PC-9 (cell line): ENCODE measurements at regions not wholly inside any gene's neighbourhood (a gene's known extent, or its start where the extent isn't known, plus 50 kb on each side); places are given as distances from the start of the nearest gene placed in this dataset.

ENCODE experiments used
- BruUV-seq: library from RNA; stranded (reverse); fragments of 400-500 nt; replicated peaks from 2 replicates; lab custom pipeline; 2021; lab: Mats Ljungman, UMichigan
- CTCF ChIA-PET: fragments of 300-600 bp; sonication (Branson Sonifier 250); formaldehyde crosslinking; loops from one replicate; lab custom pipeline; 2022; ENCODE audit warnings: antibody characterized with exemption; lab: Charles Lee
- POLR2A ChIA-PET: fragments of 300-600 bp; sonication (Branson Sonifier 250); formaldehyde crosslinking; loops from one replicate; lab custom pipeline; 2022; ENCODE audit warnings: antibody characterized with exemption; ENCODE audit not compliant: unreplicated experiment; lab: Charles Lee
- DNase-seq, 2 experiments: peaks; one replicate each; pipeline versions ENCODE4 v3.0.0 to v3.0.0-alpha.2; 2015 to 2022; ENCODE audit warnings: mixed read lengths in 1 of 2
- H2AFZ ChIP-seq: fragments of 200-600 bp; sonication (generic); 2 replicates; pipeline ENCODE4 v1.8.1; 2017; ENCODE audit warnings: antibody characterized with exemption
- H3F3A ChIP-seq: fragments of 200-600 bp; sonication (generic); 2 replicates; pipeline ENCODE4 v1.8.1; 2017; ENCODE audit warnings: antibody characterized with exemption, mild to moderate bottlenecking, low read depth; ENCODE audit not compliant: insufficient read depth
- H3K27ac ChIP-seq: fragments of 200-600 bp; sonication (generic); 2 replicates; pipeline ENCODE4 v1.6.1; 2016; ENCODE audit warnings: mixed run types
- H3K27me3 ChIP-seq: fragments of 200-600 bp; sonication (generic); 2 replicates; pipeline ENCODE4 v1.6.1; 2016; ENCODE audit warnings: low read depth, mixed run types; ENCODE audit not compliant: insufficient read depth
- H3K36me3 ChIP-seq: fragments of 200-600 bp; sonication (generic); 2 replicates; pipeline ENCODE4 v1.6.1; 2016; ENCODE audit warnings: low read depth, mixed run types
- H3K4me1 ChIP-seq: fragments of 200-600 bp; sonication (generic); replicated peaks from 2 replicates; pipeline ENCODE4 v1.6.1; 2016; ENCODE audit warnings: mixed run types; ENCODE audit not compliant: insufficient read depth
- H3K4me2 ChIP-seq: fragments of 200-600 bp; sonication (generic); 2 replicates; pipeline ENCODE4 v1.6.1; 2017; ENCODE audit warnings: mixed run types
- H3K4me3 ChIP-seq: fragments of 200-600 bp; sonication (generic); 2 replicates; pipeline ENCODE4 v1.6.1; 2016; ENCODE audit warnings: mixed run types
- H3K79me2 ChIP-seq: fragments of 200-600 bp; sonication (generic); 2 replicates; pipeline ENCODE4 v1.6.1; 2017; ENCODE audit warnings: low read depth, mixed run types
- H3K9me2 ChIP-seq: fragments of 200-600 bp; sonication (generic); 2 replicates; pipeline ENCODE4 v1.8.1; 2017; ENCODE audit warnings: mild to moderate bottlenecking; ENCODE audit not compliant: insufficient read depth
- H3K9me3 ChIP-seq: fragments of 200-600 bp; sonication (generic); 2 replicates; pipeline ENCODE4 v1.8.1; 2016; ENCODE audit warnings: low read depth; ENCODE audit not compliant: insufficient read depth
- H4K20me1 ChIP-seq: fragments of 200-600 bp; sonication (generic); 2 replicates; pipeline ENCODE4 v1.8.1; 2017; ENCODE audit not compliant: insufficient read depth
- EZH2 ChIP-seq: fragments of 200-600 bp; sonication (generic); IDR thresholded peaks from 2 replicates; pipeline ENCODE4 v1.8.0; 2017; ENCODE audit warnings: antibody characterized with exemption, low read depth
- intact Hi-C: fragments of 100-400 bp; cut with micrococcal nuclease; formaldehyde crosslinking; loops from one replicate; pipeline ENCODE4 v1.10.0; 2022; ENCODE audit not compliant: unreplicated experiment
- TF ChIP-seq, protein P1 (sequence below): fragments of 200-600 bp; sonication (generic); conservative IDR thresholded peaks from 2 replicates; pipeline ENCODE4 v1.6.1; 2017; ENCODE audit warnings: mixed run types, antibody characterized with exemption, mild to moderate bottlenecking, moderate library complexity

DNA sequence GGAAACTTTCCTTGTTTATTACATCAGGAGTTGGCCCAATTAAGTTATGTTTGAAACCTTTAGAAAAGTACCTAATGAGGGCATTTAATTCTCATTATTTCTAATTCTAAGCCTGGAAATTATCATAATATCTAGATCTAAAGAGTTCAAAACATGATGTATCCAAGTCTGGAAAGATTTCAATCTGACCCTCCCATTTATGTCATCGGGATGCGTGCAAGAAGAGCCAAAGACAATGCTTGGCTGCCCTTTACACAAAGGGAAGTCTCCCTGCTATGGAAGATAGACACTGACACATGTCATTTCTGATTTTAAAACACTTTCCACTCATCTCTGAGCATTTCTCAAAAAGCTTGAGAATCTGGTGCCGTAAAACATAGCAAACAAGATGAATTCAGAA, 222.4 kb downstream of the ANTXR2 start:
- Histone ChIP-seq H4K20me1 (no peaks in the 10 kb centered on the region), H3K4me3 (no peak overlapping the region), H3K27ac (no peak overlapping the region), H3K27me3 (no peaks in the 10 kb centered on the region), H3F3A (no peaks in the 10 kb centered on the region), H3K79me2 (no peaks in the 10 kb centered on the region), H2AFZ (no peak overlapping the region), H3K4me1 (no peaks in the 10 kb centered on the region), H3K36me3 (no peaks in the 10 kb centered on the region), H3K9me2 (no peaks in the 10 kb centered on the region), H3K4me2 (no peak overlapping the region), H3K9me3 (no peaks in the 10 kb centered on the region)
- ChIA-PET POLR2A (no interaction called here), CTCF (no interaction called here)
- no peak for DNase-seq
- BruUV-seq, result no TSS peak
- intact Hi-C loops, result no loop called here
- TF ChIP-seq, protein P1, sequence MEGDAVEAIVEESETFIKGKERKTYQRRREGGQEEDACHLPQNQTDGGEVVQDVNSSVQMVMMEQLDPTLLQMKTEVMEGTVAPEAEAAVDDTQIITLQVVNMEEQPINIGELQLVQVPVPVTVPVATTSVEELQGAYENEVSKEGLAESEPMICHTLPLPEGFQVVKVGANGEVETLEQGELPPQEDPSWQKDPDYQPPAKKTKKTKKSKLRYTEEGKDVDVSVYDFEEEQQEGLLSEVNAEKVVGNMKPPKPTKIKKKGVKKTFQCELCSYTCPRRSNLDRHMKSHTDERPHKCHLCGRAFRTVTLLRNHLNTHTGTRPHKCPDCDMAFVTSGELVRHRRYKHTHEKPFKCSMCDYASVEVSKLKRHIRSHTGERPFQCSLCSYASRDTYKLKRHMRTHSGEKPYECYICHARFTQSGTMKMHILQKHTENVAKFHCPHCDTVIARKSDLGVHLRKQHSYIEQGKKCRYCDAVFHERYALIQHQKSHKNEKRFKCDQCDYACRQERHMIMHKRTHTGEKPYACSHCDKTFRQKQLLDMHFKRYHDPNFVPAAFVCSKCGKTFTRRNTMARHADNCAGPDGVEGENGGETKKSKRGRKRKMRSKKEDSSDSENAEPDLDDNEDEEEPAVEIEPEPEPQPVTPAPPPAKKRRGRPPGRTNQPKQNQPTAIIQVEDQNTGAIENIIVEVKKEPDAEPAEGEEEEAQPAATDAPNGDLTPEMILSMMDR, result no peak
- no peak for TF ChIP-seq EZH2

DNA sequence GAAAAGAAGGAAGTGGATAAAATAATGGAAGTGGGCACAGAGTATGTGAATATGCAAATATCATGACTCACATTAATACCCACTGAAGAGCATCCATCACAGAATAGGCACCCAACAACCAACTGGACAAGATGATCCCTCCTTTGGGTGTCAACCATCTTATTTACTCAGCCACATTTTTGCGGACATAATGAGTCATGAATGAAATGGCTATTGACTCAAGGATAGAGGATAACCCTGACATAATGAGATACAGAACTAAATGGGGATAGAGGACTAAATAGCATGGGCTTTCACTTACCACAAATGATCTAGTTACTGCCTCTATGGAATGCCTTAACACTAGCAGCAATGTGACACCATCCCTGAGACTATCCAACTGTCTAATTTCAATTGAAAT, 224.7 kb downstream of the ANTXR2 start:
- intact Hi-C loops, result no loop called here
- no peaks in the 10 kb centered on the region for H3K27me3 ChIP-seq
- no peak overlapping the region for H2AFZ ChIP-seq
- no peak overlapping the region for H3K27ac ChIP-seq
- no peaks in the 10 kb centered on the region for H3F3A ChIP-seq
- no peaks in the 10 kb centered on the region for H3K36me3 ChIP-seq
- TF ChIP-seq EZH2, result no peak
- H4K20me1 ChIP-seq, result no peaks in the 10 kb centered on the region
- no peaks in the 10 kb centered on the region for H3K4me1 ChIP-seq
- H3K4me3 ChIP-seq, result no peak overlapping the region
- H3K4me2 ChIP-seq, result no peak overlapping the region
- H3K9me2 ChIP-seq, result no peaks in the 10 kb centered on the region
- no peaks in the 10 kb centered on the region for H3K79me2 ChIP-seq
- no peaks in the 10 kb centered on the region for H3K9me3 ChIP-seq
- DNase-seq, result no peak
- POLR2A ChIA-PET, result no interaction called here
- BruUV-seq, result no TSS peak
- CTCF ChIA-PET, result no interaction called here

DNA sequence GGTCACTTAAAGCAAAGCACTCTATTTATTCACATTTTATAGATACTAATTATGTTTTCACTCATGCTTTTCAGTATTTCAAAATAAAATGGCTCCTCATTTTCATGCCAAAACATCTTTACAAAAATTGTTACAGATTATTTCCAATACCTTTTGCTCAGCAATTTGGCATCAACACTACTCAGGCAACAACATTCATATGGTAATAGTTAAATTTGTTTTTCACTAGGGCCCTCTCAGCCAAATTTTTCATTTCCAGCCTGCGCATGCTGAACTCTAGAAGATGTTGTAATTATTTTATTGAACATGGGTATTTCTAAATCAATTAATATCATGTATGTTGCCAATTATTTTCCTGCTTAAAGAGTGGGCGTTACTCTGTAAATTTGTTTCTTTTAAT, 225.6 kb downstream of the ANTXR2 start:
- Histone ChIP-seq H3K36me3 (no peaks in the 10 kb centered on the region), H3K27ac (no peak overlapping the region), H3K9me2 (no peaks in the 10 kb centered on the region), H3K4me3 (no peak overlapping the region), H3F3A (no peaks in the 10 kb centered on the region), H3K4me2 (no peak overlapping the region), H3K4me1 (no peaks in the 10 kb centered on the region), H3K9me3 (no peaks in the 10 kb centered on the region), H2AFZ (no peak overlapping the region), H3K27me3 (no peaks in the 10 kb centered on the region), H3K79me2 (no peaks in the 10 kb centered on the region), H4K20me1 (no peaks in the 10 kb centered on the region)
- POLR2A ChIA-PET, result no interaction called here
- no peak for DNase-seq
- TF ChIP-seq EZH2, result no peak
- TF ChIP-seq, protein P1, result no peak
- intact Hi-C loops, result no loop called here
- BruUV-seq, result no TSS peak
- CTCF ChIA-PET, result no interaction called here

DNA sequence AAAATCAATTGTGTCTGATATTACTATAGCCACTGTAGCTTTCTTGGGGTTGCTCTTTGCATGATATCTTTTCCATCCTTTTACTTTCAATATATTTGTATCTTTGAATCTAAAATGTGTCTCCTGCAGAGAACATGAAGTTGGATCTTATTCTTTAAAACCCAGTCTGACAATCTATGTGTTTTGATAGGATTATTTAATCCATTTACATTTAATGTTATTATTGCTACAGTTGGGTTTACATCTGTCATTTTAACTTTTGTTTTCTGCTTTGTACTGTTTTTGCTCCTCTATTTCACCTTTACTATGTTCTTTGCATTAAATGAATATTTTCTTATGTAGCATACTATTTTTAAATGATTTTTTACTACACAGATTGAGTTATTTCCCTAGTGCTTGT, 230.9 kb downstream of the ANTXR2 start:
- no peak for TF ChIP-seq EZH2
- TF ChIP-seq, protein P1, result no peak
- H2AFZ ChIP-seq, result no peak overlapping the region
- no peaks in the 10 kb centered on the region for H3F3A ChIP-seq
- H3K4me2 ChIP-seq, result no peak overlapping the region
- no peaks in the 10 kb centered on the region for H3K27me3 ChIP-seq
- H3K9me3 ChIP-seq, result no peaks in the 10 kb centered on the region
- no peak overlapping the region for H3K4me3 ChIP-seq
- ChIA-PET CTCF (no interaction called here), POLR2A (no interaction called here)
- H3K9me2 ChIP-seq, result no peaks in the 10 kb centered on the region
- no peaks in the 10 kb centered on the region for H3K79me2 ChIP-seq
- H3K27ac ChIP-seq, result no peak overlapping the region
- H3K36me3 ChIP-seq, result no peaks in the 10 kb centered on the region
- no peaks in the 10 kb centered on the region for H4K20me1 ChIP-seq
- DNase-seq, result no peak
- BruUV-seq, result no TSS peak
- no peaks in the 10 kb centered on the region for H3K4me1 ChIP-seq
- intact Hi-C loops, result no loop called here
